GM12892 (cell line): ENCODE measurements at regions not wholly inside any gene's neighbourhood (a gene's known extent, or its start where the extent isn't known, plus 50 kb on each side); places are given as distances from the start of the nearest gene placed in this dataset.

Source experiments
- POLR2A ChIP-seq: IDR thresholded peaks from 2 replicates; pipeline ENCODE4 v1.6.1; 2011; ENCODE audit warnings: low read depth, low read length, control low read depth
- POLR2AphosphoS5 ChIP-seq: IDR thresholded peaks from 2 replicates; pipeline ENCODE4 v1.6.1; 2011; ENCODE audit warnings: low read depth, low read length, control low read depth
- TAF1 ChIP-seq: IDR thresholded peaks from 2 replicates; pipeline ENCODE4 v1.6.1; 2011; ENCODE audit warnings: low read depth, mild to moderate bottlenecking, control low read depth, low read length, borderline replicate concordance

DNA sequence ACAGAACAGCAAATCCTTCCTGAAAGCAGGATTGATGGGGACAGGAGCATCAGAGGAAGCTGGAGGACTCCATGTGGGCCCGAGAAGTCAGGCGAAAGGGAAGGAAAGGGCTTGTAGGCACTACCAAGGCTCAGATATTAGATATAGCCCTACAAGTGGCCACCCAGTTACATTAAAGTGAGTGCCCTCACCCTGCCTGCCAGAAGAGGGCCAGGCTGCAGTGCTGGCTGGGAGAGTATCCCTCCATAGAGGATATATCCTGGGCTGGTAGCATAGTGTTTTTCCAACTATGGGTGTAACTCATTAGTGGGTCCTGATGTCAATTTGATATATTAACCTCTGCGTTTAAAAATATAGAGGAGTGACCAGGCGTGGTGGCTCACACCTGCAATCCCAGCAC, 285.2 kb downstream of the MYCN start:
- TF ChIP-seq POLR2AphosphoS5 = no peak
- no peak for TF ChIP-seq POLR2A
- TF ChIP-seq TAF1 = no peak
